Cerebellar nuclear complex (tissue), 1 donor: ENCODE measurements at regions not wholly inside any gene's neighbourhood (a gene's known extent, or its start where the extent isn't known, plus 50 kb on each side); places are given as distances from the start of the nearest gene placed in this dataset.
"Not testable (repeated sequence)": the region's sequence is repeated elsewhere in the genome, so short reads cannot be mapped to it uniquely, and the experiment has no call there.

Source experiments
- DNase-seq, 2 experiments: peaks; one replicate each; lab custom pipeline; 2025; lab: John Stamatoyannopoulos, UW

DNA sequence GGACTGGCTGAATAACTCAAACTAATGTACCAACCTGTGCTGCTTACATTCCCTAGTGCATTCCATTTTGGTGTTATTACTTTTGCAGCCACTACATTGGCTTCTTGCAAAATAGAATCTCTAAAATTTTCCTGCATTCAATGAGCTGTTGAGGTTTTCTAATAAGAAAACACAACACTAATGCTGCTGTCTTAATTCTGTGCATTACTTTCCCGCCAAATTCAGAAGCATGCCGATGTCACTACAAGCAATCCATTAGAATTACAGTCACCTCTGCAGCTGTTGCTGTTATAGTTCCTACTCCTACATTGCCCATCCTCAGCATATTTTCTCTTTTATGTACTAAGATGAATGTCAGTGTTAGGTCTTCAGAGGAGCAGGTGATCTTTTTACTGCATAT is 359.5 kb downstream of the HACE1 start:
- DNase-seq = no peak

- no peak for DNase-seq
These were observed 373.7 kb downstream of the HACE1 start for GRCh38 chr6:104486035-104486434.

GRCh38 chr6:104484626-104485025 is 375.1 kb downstream of the HACE1 start:
- DNase-seq = no peak

GRCh38 chr6:104484191-104484590 is 375.5 kb downstream of the HACE1 start:
- DNase-seq = no peak

DNA sequence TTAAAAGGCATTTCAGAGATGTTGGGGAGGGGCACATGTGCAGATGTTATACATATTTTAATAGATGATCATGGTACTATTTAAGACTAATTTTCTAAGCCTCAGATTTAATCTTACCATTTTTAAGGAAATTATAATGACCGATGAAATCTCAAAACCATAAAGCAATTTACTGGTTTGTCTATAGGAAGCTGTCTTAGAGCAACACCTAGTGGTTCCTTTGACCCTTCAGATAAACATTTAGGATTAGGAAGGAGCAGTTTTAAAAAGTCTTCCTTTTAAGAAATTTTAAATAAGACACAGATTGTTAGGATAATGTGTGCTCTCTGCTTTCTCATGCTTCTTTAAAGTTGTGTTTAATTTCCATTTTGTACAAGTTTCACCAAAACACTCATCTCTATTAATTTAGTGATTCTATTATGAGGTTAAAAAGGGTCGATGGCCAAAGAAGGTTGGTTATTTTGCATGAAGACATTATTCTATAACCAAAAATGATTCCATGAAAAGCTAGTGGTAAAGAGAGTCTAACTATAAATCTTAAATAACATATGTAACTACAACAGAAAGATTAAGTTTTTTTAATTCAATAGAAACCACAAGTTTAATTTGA is 376.4 kb downstream of the HACE1 start:
- DNase-seq = no peak

DNA sequence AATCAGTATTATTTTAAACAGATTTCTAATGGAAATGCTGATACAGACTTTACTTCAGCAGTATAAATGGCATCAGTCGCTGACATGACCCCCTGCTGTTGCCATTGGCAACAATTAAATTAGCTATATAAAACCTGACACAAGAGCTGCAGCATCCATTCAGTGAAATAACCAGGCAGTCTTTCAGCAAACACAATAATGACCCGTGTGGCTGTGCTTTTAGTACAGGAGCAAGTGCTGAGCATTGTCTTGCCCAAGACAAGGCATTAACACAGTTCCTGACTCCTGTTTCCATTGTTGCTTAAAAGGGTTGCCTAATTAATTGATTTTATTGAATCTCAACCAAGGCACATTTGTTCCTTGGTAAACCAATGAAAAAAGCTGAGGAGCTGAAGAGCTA is 382.1 kb downstream of the HACE1 start:
- DNase-seq = no peak

DNA sequence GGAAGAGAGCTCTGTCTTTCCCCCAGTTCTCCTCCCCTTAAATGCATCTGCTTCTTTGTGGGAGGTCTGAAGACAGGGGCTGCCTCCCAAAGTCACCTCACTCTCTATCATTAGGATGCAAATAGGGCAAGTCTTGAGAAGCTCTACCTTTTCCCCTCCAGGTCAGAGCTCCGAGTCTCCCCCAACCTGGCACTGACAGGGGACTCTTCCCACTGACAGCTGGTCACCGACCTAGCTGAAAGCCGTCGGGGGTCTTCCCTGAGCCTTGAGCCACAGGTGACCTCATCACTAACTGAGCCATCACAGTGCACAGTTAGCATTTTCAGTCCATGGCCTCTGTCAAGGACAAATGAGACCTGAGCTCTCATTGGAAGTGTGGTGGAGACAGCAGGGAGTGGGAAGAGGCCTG is 386.7 kb downstream of the HACE1 start:
- DNase-seq = peak in 1 of 2 experiments; percentile 30

DNA sequence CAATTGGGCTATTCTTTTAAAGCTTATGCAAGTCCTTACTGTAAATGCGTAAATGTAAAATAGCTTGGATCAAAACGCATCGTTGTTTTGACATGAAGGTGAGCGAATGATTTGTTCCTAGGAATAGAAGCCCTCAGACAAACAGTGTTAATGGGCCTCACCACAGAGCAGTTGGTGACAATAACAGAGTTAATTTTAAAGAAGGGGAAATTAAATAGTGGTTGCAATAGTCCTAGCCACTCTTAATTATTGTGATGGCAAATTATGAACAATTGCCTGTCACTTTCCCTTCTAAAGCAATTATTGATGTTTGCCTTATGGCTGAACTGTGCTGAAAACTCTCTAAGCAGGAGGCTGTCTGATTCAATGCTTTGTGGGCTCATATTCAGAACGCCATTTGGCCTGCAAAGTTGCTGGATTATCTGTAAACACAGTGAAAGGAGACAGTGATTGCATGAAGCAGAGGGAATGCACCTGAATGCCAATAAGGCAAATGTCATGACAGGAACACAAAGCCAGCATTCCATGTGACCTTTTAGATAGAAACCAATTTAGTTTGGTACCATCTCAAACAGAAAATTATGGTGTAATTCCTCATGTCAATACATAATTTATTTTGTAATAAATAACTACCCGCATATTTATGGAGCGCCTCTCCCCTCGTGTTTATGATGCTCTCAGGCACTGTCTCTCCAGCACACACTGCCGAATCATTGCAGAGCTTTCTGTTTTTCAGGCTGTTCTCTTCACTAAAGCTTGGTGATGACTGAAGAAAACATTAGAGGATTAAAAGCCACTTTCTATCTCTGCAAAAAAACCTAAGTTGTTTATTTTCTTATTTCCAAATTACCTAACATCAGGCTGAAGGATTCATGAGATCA is 387.5 kb downstream of the HACE1 start:
- peak in 1 of 2 experiments; percentile 33 for DNase-seq

- DNase-seq = no peak
These were observed 393.4 kb downstream of the HACE1 start for GRCh38 chr6:104466306-104466705.

DNA sequence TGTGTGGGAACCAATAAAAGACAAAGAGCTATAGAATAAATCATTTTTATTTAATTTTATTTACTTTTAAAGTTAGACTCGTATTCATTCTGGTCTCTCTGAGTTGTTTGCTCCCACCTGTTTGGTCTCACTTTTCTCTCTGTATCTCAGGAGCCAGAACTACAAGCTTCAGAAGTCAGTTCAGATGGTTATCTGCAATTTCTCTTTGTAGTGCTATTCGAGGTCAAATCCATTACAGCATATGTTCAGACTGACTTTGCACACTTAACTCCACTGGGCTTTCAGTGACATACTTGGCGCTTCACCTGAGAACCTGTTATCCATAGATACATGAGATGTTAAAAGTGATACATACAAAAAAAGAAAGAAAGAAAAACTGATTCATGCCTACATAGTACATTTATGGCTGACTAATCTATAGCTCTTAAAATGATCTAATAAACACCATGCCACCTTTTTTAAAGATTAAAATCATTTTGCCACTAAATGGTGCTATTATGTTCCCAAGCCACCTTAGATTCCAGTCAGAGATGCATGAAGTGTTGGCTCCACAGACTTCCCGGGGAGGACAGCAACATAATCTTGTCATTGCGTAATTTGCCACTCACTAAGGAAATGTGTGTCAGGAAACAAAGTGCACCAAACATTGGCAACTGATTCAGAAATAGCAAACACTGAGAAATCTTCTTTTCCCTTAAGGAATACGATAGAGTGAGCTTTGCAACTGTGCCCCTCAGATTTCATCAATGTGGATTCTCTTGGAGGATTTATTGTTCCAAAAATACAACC is 396.7 kb downstream of the HACE1 start:
- DNase-seq = no peak

DNA sequence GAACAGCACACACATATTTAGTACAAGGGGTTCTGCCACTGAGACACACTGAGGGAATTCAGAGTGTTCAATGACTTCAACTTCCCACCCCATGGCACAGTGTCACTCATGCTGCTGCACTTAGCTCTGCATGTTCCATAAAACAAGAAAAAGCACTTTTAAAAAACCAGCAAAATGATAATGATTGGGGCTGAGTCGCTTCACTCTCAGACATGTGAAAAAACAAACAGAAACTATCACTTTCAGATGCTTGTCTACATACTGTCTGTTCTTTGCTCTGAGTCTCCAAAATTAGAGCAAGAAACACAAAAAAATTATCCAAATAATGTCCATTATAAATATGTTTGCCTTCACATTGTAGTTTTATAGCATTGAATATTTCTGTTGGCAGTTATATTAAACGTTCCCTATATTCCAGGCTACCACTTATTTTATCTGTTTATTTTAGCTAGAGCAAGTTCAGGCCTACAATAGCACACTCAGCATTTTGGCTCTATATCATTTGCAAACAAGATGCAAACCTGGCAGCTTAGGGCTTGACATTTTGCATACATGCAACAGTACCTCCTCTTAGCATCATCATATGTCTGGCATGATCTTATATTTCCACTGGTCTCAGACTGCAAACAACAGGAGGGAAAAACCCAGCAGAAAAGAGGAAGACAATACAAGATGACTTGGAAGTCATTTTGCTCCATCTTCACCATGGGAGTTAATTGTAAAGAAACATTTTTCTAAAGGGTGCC is 398.8 kb downstream of the HACE1 start:
- no peak for DNase-seq

- no peak for DNase-seq
These were observed 400.2 kb downstream of the HACE1 start for GRCh38 chr6:104459543-104459942.

DNA sequence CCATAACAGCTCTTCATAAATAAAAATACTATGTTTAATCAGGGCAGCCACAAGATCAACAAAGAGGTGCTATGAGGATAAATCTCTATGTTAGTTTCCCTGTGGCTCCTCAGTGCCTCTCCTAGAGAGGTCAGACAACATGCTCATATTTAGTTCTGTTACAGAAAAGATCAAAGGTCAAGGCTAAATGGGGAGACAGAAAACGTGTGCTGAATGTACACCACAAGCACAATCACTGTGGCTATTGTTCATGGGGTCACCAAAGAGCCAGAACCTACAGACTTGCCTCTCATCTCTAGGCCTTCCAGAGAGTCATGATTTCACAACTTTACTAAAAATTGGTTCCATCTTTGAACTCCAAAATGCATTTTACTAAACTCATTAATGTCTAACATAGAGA is 409.8 kb downstream of the HACE1 start:
- no peak for DNase-seq

GRCh38 chr6:104446101-104447080 is 413.3 kb downstream of the HACE1 start:
- not testable (repeated sequence) for DNase-seq

- no peak for DNase-seq
These were observed 425.2 kb downstream of the HACE1 start for GRCh38 chr6:104434519-104434918.

DNA sequence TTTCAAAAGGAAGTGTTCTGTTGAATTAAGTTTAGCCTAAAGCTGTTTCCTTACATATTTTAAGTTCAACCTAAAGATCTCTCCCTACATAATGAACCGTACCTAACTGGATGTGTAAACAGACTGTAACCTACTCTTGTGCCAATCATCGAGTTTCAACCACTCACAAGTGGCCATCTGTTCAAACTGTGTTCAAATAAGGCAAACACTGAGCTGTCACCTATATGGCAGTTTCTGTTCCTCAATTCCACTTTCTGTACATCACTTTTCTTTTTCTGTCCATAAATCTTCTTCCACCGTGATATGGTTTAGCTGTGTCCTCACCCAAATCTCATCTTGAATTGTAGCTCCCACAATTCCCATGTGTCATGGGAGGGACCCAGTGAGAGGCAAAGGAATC is 428.6 kb downstream of the HACE1 start:
- DNase-seq = no peak

- no peak for DNase-seq
These were observed 431.5 kb downstream of the HACE1 start for GRCh38 chr6:104428184-104428583.

GRCh38 chr6:104423691-104424090 is 436.0 kb downstream of the HACE1 start:
- no peak for DNase-seq

- no peak for DNase-seq
These were observed 438.1 kb downstream of the HACE1 start for GRCh38 chr6:104421650-104422049.

DNA sequence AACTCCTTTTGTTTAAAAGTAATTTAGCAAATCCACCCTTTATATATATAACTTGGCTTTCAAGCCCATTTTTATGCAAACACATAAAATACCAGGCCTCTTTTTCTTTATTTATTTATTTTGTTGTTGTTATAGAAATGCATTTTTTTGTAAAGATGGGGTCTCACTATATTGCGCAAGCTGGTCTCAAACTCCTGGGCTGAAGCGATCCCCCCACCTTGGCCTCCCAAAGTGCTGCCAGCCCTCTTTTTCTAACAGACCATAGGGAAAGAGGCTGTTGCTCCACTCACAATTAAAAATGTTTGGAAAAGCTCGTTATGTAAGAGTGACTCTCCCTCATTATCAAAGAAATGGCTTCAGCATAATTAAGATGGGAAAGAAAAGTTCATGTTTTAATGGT is 440.9 kb downstream of the HACE1 start:
- DNase-seq = no peak

- DNase-seq = no peak
These were observed 441.6 kb downstream of the HACE1 start for GRCh38 chr6:104418125-104418524.
